PC-9 (cell line): ENCODE measurements at regions not wholly inside any gene's neighbourhood (a gene's known extent, or its start where the extent isn't known, plus 50 kb on each side); places are given as distances from the start of the nearest gene placed in this dataset.

ENCODE experiments used
- BruUV-seq: library from RNA; stranded (reverse); fragments of 400-500 nt; replicated peaks from 2 replicates; lab custom pipeline; 2021; lab: Mats Ljungman, UMichigan
- CTCF ChIA-PET: fragments of 300-600 bp; sonication (Branson Sonifier 250); formaldehyde crosslinking; loops from one replicate; lab custom pipeline; 2022; ENCODE audit warnings: antibody characterized with exemption; lab: Charles Lee
- POLR2A ChIA-PET: fragments of 300-600 bp; sonication (Branson Sonifier 250); formaldehyde crosslinking; loops from one replicate; lab custom pipeline; 2022; ENCODE audit warnings: antibody characterized with exemption; ENCODE audit not compliant: unreplicated experiment; lab: Charles Lee
- DNase-seq, 2 experiments: peaks; one replicate each; pipeline versions ENCODE4 v3.0.0 to v3.0.0-alpha.2; 2015 to 2022; ENCODE audit warnings: mixed read lengths in 1 of 2
- H2AFZ ChIP-seq: fragments of 200-600 bp; sonication (generic); 2 replicates; pipeline ENCODE4 v1.8.1; 2017; ENCODE audit warnings: antibody characterized with exemption
- H3F3A ChIP-seq: fragments of 200-600 bp; sonication (generic); 2 replicates; pipeline ENCODE4 v1.8.1; 2017; ENCODE audit warnings: antibody characterized with exemption, mild to moderate bottlenecking, low read depth; ENCODE audit not compliant: insufficient read depth
- H3K27ac ChIP-seq: fragments of 200-600 bp; sonication (generic); 2 replicates; pipeline ENCODE4 v1.6.1; 2016; ENCODE audit warnings: mixed run types
- H3K27me3 ChIP-seq: fragments of 200-600 bp; sonication (generic); 2 replicates; pipeline ENCODE4 v1.6.1; 2016; ENCODE audit warnings: low read depth, mixed run types; ENCODE audit not compliant: insufficient read depth
- H3K36me3 ChIP-seq: fragments of 200-600 bp; sonication (generic); 2 replicates; pipeline ENCODE4 v1.6.1; 2016; ENCODE audit warnings: low read depth, mixed run types
- H3K4me1 ChIP-seq: fragments of 200-600 bp; sonication (generic); replicated peaks from 2 replicates; pipeline ENCODE4 v1.6.1; 2016; ENCODE audit warnings: mixed run types; ENCODE audit not compliant: insufficient read depth
- H3K4me2 ChIP-seq: fragments of 200-600 bp; sonication (generic); 2 replicates; pipeline ENCODE4 v1.6.1; 2017; ENCODE audit warnings: mixed run types
- H3K4me3 ChIP-seq: fragments of 200-600 bp; sonication (generic); 2 replicates; pipeline ENCODE4 v1.6.1; 2016; ENCODE audit warnings: mixed run types
- H3K79me2 ChIP-seq: fragments of 200-600 bp; sonication (generic); 2 replicates; pipeline ENCODE4 v1.6.1; 2017; ENCODE audit warnings: low read depth, mixed run types
- H3K9me2 ChIP-seq: fragments of 200-600 bp; sonication (generic); 2 replicates; pipeline ENCODE4 v1.8.1; 2017; ENCODE audit warnings: mild to moderate bottlenecking; ENCODE audit not compliant: insufficient read depth
- H3K9me3 ChIP-seq: fragments of 200-600 bp; sonication (generic); 2 replicates; pipeline ENCODE4 v1.8.1; 2016; ENCODE audit warnings: low read depth; ENCODE audit not compliant: insufficient read depth
- H4K20me1 ChIP-seq: fragments of 200-600 bp; sonication (generic); 2 replicates; pipeline ENCODE4 v1.8.1; 2017; ENCODE audit not compliant: insufficient read depth
- CTCF ChIP-seq: fragments of 200-600 bp; sonication (generic); conservative IDR thresholded peaks from 2 replicates; pipeline ENCODE4 v1.6.1; 2017; ENCODE audit warnings: mixed run types, antibody characterized with exemption, mild to moderate bottlenecking, moderate library complexity
- EZH2 ChIP-seq: fragments of 200-600 bp; sonication (generic); IDR thresholded peaks from 2 replicates; pipeline ENCODE4 v1.8.0; 2017; ENCODE audit warnings: antibody characterized with exemption, low read depth
- intact Hi-C: fragments of 100-400 bp; cut with micrococcal nuclease; formaldehyde crosslinking; loops from one replicate; pipeline ENCODE4 v1.10.0; 2022; ENCODE audit not compliant: unreplicated experiment

GRCh38 chr3:87900061-87900460, 158.7 kb downstream of the CGGBP1 start:
- TF ChIP-seq CTCF (peak; percentile 41), EZH2 (no peak)
- no peaks in the 10 kb centered on the region for H3F3A ChIP-seq
- no peak overlapping the region for H3K4me2 ChIP-seq
- no TSS peak for BruUV-seq
- H3K36me3 ChIP-seq, result no peaks in the 10 kb centered on the region
- intact Hi-C loops, result no loop called here
- no peaks in the 10 kb centered on the region; the same call in 1 of the 2 replicates for H3K9me2 ChIP-seq
- no peak overlapping the region for H3K4me3 ChIP-seq
- no peaks in the 10 kb centered on the region for H3K9me3 ChIP-seq
- no peak overlapping the region for H2AFZ ChIP-seq
- H4K20me1 ChIP-seq, result no peaks in the 10 kb centered on the region
- H3K27me3 ChIP-seq, result no peaks in the 10 kb centered on the region
- ChIA-PET POLR2A (no interaction called here), CTCF (no interaction called here)
- no peaks in the 10 kb centered on the region for H3K4me1 ChIP-seq
- DNase-seq, result no peak
- H3K79me2 ChIP-seq, result no peaks in the 10 kb centered on the region
- no peak overlapping the region for H3K27ac ChIP-seq

GRCh38 chr3:87898971-87899370, 159.8 kb downstream of the CGGBP1 start:
- no peak for DNase-seq
- no peak overlapping the region for H2AFZ ChIP-seq
- no TSS peak for BruUV-seq
- no peaks in the 10 kb centered on the region for H3F3A ChIP-seq
- no peaks in the 10 kb centered on the region; the same call in 1 of the 2 replicates for H3K9me2 ChIP-seq
- no peaks in the 10 kb centered on the region for H3K27me3 ChIP-seq
- no peaks in the 10 kb centered on the region for H3K4me1 ChIP-seq
- POLR2A ChIA-PET, result no interaction called here
- CTCF ChIA-PET, result no interaction called here
- intact Hi-C loops, result no loop called here
- no peaks in the 10 kb centered on the region for H3K79me2 ChIP-seq
- TF ChIP-seq CTCF, result no peak
- TF ChIP-seq EZH2, result no peak
- H3K4me2 ChIP-seq, result no peak overlapping the region
- no peak overlapping the region for H3K4me3 ChIP-seq
- H3K27ac ChIP-seq, result no peak overlapping the region
- no peaks in the 10 kb centered on the region for H4K20me1 ChIP-seq
- no peaks in the 10 kb centered on the region for H3K36me3 ChIP-seq
- H3K9me3 ChIP-seq, result no peaks in the 10 kb centered on the region

- BruUV-seq, result no TSS peak
- TF ChIP-seq EZH2 (no peak), CTCF (no peak)
- no peak overlapping the region for H3K4me2 ChIP-seq
- CTCF ChIA-PET, result no interaction called here
- no peaks in the 10 kb centered on the region for H3K9me3 ChIP-seq
- no peaks in the 10 kb centered on the region for H3K36me3 ChIP-seq
- no peaks in the 10 kb centered on the region for H4K20me1 ChIP-seq
- H3K27ac ChIP-seq, result no peak overlapping the region
- H3K4me3 ChIP-seq, result no peak overlapping the region
- H3K27me3 ChIP-seq, result no peaks in the 10 kb centered on the region
- no peaks in the 10 kb centered on the region; the same call in 1 of the 2 replicates for H3K9me2 ChIP-seq
- intact Hi-C loops, result no loop called here
- no peaks in the 10 kb centered on the region for H3F3A ChIP-seq
- no peaks in the 10 kb centered on the region for H3K4me1 ChIP-seq
- DNase-seq, result no peak
- no peak overlapping the region for H2AFZ ChIP-seq
- no peaks in the 10 kb centered on the region for H3K79me2 ChIP-seq
- POLR2A ChIA-PET, result no interaction called here
Observed at GRCh38 chr3:87895983-87896382, 162.8 kb downstream of the CGGBP1 start.
